ENCODE measurements at regions not wholly inside any gene's neighbourhood (a gene's known extent, or its start where the extent isn't known, plus 50 kb on each side); places are given as distances from the start of the nearest gene placed in this dataset.

DNA sequence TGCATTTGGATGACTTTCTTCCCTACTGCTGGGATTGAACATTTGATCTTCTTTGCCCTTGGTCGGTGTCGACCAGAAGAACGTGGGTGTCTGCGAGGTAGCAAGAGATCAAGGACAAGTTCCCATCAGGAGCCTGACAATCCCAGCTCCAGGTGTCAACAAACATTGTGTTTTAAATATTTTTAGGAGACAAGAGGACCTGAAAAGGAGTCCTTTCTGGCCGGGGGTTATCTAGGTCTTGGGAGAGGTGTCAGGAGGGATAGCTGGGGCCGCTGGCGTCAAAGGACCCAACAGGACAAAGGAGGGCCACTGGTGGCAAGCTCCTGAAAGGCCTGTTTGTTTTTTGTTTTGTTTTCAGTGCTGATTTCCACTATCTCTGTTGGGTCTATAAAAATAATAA is 308.4 kb upstream of the ERCC4 start:
- intact Hi-C loops (cut with micrococcal nuclease; ENCODE audit: unreplicated experiment) (no loop called here), in situ Hi-C loops (cut with MboI) (no loop called here)
- Histone ChIP-seq H2AFZ (ENCODE audit: control insufficient read depth, low read depth, low read length) (no peak overlapping the region), H3K4me1 (ENCODE audit: control insufficient read depth, insufficient read depth, low read length) (no peaks in the 10 kb centered on the region), H3K79me2 (ENCODE audit: control insufficient read depth, insufficient read depth, low read length) (no peaks in the 10 kb centered on the region), H4K20me1 (ENCODE audit: control insufficient read depth, insufficient read depth) (no peaks in the 10 kb centered on the region), H3K27ac (ENCODE audit: control insufficient read depth, insufficient read depth) (no peak overlapping the region), H3K9ac (ENCODE audit: control insufficient read depth, insufficient read depth, low read length) (no peak overlapping the region), H3K27me3 (replicated peaks in 1 of 2; ENCODE audit: control insufficient read depth in 2 of 2, insufficient read depth in 2 of 2, low read length in 1 of 2) (no peaks in the 10 kb centered on the region), H3K36me3 (ENCODE audit: control insufficient read depth in 2 of 2, insufficient read depth in 2 of 2, low read length in 1 of 2) (no peaks in the 10 kb centered on the region), H3K4me3 (no peak overlapping the region), H3K9me3 (replicated peaks; ENCODE audit: control insufficient read depth, insufficient read depth, low read length) (no peaks in the 10 kb centered on the region; the same call in 2 of the 3 replicates), H3K4me2 (ENCODE audit: control insufficient read depth, insufficient read depth) (no peak overlapping the region)
- no peak for TF ChIP-seq TCF3 (IDR thresholded peaks at IDR 0.05; ENCODE audit: borderline replicate concordance, insufficient read depth, low read depth, low read length)
- no peak for TF ChIP-seq SRF (IDR thresholded peaks at IDR 0.05; ENCODE audit: low read depth in 2 of 2, low read length in 2 of 2)
- TF ChIP-seq KLF5 (IDR thresholded peaks at IDR 0.05; ENCODE audit: partially characterized antibody), result no peak
- no peak for TF ChIP-seq MTA2 (IDR thresholded peaks at IDR 0.05; ENCODE audit: low read depth)
- TF ChIP-seq, protein P1, sequence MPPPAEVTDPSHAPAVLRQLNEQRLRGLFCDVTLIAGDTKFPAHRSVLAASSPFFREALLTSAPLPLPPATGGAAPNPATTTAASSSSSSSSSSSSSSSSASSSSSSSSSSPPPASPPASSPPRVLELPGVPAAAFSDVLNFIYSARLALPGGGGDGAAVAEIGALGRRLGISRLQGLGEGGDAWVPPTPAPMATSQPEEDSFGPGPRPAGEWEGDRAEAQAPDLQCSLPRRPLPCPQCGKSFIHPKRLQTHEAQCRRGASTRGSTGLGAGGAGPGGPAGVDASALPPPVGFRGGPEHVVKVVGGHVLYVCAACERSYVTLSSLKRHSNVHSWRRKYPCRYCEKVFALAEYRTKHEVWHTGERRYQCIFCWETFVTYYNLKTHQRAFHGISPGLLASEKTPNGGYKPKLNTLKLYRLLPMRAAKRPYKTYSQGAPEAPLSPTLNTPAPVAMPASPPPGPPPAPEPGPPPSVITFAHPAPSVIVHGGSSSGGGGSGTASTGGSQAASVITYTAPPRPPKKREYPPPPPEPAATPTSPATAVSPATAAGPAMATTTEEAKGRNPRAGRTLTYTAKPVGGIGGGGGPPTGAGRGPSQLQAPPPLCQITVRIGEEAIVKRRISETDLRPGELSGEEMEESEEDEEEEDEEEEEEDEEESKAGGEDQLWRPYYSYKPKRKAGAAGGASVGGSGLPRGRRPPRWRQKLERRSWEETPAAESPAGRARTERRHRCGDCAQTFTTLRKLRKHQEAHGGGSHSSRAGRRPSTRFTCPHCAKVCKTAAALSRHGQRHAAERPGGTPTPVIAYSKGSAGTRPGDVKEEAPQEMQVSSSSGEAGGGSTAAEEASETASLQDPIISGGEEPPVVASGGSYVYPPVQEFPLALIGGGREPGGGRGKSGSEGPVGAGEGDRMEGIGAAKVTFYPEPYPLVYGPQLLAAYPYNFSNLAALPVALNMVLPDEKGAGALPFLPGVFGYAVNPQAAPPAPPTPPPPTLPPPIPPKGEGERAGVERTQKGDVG (CRISPR knock-in tag; IDR thresholded peaks at IDR 0.05), result no peak
- DNase-seq (ENCODE audit: low read depth, low spot score) (no peak), ATAC-seq (no peak), FAIRE-seq (no peak)
- CTCF ChIA-PET, result no interaction called here
- 49% methylated on average over 7 of the region's 7 CpGs for WGBS (ENCODE audit: insufficient coverage, insufficient replicate concordance, low lambda C conversion rate, missing lambda C conversion rate)
- BruUV-seq (replicated peaks), result no TSS peak
- POLR2A ChIA-PET, result no interaction called here
- RAD21 ChIA-PET (ENCODE audit: unreplicated experiment), result no interaction called here
- SMC1A ChIA-PET (ENCODE audit: uncharacterized antibody, unreplicated experiment), result interaction anchor here (0.9 to 1.4 kb wide), 3 partner anchors 11 to 37 kb away, joined by 3 read pairs; no protein-coding TSS in a partner anchor
